BJ (cell line): ENCODE measurements at regions not wholly inside any gene's neighbourhood (a gene's known extent, or its start where the extent isn't known, plus 50 kb on each side); places are given as distances from the start of the nearest gene placed in this dataset.

Experiments
- CTCF ChIA-PET: fragments of 350-600 bp; formaldehyde crosslinking; extraction: SDS; loops from one replicate; lab custom pipeline; 2021; ENCODE audit warnings: antibody characterized with exemption, inconsistent platforms; lab: Yijun Ruan, JAX
- POLR2A ChIA-PET: fragments of 300-600 bp; sonication (Branson Sonifier 250); formaldehyde crosslinking; extraction: SDS; loops from one replicate; lab custom pipeline; 2021; ENCODE audit warnings: antibody characterized with exemption; lab: Charles Lee
- DNase-seq: peaks from one replicate; pipeline ENCODE4 v3.0.0-alpha.2; 2011; ENCODE audit warnings: low read depth
- H3K27me3 ChIP-seq: 2 replicates; pipeline ENCODE4 v1.6.0; 2011; ENCODE audit warnings: low read length; ENCODE audit not compliant: control insufficient read depth, insufficient read depth
- H3K36me3 ChIP-seq: 2 replicates; pipeline ENCODE4 v1.5.1; 2011; ENCODE audit warnings: low read length; ENCODE audit not compliant: control insufficient read depth, insufficient read depth
- H3K4me3 ChIP-seq: 2 replicates; pipeline ENCODE4 v1.5.1; 2011; ENCODE audit warnings: low read depth, mild to moderate bottlenecking, control low read depth, low read length
- TF ChIP-seq, protein P1 (sequence below): IDR thresholded peaks from 2 replicates; pipeline ENCODE4 v1.5.1; 2011; ENCODE audit warnings: low read depth, mild to moderate bottlenecking, control low read depth, inconsistent platforms, low read length, moderate library complexity; ENCODE audit not compliant: insufficient read depth

DNA sequence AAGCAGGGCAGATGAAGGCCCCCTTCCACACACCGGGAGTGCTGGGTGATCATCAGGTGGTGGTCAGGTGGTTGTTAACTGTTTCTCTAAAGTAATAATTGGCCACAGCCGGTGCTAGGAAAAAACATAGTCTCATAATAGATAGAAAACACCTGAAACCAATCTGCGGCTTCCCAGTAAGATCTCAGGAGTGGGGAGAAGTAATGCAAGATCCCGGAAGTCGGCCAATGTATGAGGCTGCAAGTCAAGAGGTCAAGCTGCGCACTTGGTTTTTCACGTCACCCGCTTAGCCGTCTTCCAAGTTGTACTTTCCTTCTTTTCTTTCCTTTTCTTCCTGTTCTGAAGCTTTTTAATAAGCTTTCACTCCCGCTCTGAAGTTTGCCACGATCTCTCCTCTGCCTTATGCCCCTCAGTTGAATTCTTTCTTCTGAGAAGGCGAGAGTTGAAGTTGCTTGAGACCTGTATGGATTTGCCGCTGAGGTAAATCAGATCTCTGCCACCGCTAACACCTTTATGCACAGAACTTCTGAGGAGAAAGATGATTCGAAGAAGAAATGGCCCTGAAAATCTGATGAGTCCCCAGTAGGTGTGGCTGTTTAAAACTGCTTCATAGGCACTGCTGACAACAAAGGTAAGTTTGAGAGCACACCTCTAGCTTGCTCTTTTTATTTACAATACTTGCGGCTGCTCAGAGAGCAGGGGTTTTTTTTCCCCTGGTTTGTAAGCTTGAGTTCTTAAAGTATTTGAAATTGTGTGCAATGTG, 406.6 kb downstream of the FAM170A start:
- Histone ChIP-seq H3K36me3 (no peaks in the 10 kb centered on the region), H3K27me3 (no peaks in the 10 kb centered on the region), H3K4me3 (no peak overlapping the region)
- DNase-seq = no peak
- ChIA-PET CTCF (no interaction called here), POLR2A (interaction anchor here (0.6 kb wide), 1 partner anchor 658 kb away, joined by 4 read pairs; no protein-coding TSS in a partner anchor)
- TF ChIP-seq, protein P1, sequence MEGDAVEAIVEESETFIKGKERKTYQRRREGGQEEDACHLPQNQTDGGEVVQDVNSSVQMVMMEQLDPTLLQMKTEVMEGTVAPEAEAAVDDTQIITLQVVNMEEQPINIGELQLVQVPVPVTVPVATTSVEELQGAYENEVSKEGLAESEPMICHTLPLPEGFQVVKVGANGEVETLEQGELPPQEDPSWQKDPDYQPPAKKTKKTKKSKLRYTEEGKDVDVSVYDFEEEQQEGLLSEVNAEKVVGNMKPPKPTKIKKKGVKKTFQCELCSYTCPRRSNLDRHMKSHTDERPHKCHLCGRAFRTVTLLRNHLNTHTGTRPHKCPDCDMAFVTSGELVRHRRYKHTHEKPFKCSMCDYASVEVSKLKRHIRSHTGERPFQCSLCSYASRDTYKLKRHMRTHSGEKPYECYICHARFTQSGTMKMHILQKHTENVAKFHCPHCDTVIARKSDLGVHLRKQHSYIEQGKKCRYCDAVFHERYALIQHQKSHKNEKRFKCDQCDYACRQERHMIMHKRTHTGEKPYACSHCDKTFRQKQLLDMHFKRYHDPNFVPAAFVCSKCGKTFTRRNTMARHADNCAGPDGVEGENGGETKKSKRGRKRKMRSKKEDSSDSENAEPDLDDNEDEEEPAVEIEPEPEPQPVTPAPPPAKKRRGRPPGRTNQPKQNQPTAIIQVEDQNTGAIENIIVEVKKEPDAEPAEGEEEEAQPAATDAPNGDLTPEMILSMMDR = no peak

DNA sequence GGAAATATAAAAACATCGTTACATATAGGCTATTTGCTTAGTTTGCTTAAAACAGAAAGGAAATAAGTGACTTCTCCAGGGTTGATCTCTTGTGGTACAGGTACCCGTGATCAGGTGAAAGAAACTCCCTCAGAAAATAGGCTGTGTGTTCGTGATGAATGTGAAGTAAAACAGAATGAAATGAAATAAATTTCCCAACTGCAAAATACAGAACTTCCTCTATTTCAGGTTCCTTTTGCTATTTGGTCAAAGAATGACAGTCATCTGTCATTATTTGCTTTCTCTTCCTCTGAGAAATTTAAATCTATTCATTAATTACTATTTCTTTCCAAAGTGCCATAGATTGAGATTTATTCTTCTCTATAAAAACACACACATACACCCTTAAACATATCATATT, 408.1 kb downstream of the FAM170A start:
- POLR2A ChIA-PET = no interaction called here

DNA sequence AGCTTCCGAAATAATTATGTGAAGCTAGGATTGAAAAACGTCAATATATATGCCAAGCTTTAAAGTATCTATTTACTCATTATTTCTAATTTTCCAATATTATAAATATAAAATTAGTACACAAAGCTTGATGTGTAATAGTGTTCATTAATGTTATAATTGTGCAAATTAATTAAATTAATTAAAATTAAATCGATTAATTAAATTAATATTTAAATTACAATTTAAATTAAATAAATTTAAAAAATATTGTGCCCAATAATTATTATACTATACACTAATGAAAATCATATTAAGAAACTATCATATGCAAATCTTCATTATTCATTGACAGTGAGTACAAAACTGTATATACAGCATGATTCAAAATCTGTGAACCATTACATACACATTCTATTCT, 409.8 kb downstream of the FAM170A start:
- H3K4me3 ChIP-seq = no peak overlapping the region
- POLR2A ChIA-PET = no interaction called here
- TF ChIP-seq, protein P1 = no peak
- CTCF ChIA-PET = no interaction called here
- DNase-seq = no peak
- H3K36me3 ChIP-seq = no peaks in the 10 kb centered on the region
- H3K27me3 ChIP-seq = no peaks in the 10 kb centered on the region

More for the DNA sequence above, 408.1 kb downstream of the FAM170A start:
- no peaks in the 10 kb centered on the region for H3K36me3 ChIP-seq
- no peak overlapping the region for H3K4me3 ChIP-seq
- TF ChIP-seq, protein P1 = no peak
- no peaks in the 10 kb centered on the region for H3K27me3 ChIP-seq
- CTCF ChIA-PET = no interaction called here
- no peak for DNase-seq

DNA sequence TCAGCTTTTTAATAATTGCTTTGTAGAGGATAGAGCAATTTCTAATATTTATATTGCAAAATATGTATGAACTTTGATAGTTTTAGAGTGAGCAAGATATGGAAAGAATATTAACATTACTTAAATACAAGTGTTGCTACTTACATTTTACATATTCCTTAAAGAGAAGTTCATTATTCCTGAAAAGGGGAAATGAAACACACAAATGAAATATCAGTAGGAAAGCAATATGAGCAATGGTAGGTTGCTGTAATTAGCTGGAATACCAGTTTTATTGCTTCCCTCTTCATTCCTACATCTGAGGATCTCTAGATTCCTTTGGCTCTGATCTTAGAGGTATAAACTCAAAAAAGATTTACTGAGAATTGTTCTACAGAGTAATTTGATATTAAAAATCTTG, 414.1 kb downstream of the FAM170A start:
- Histone ChIP-seq H3K4me3 (no peak overlapping the region), H3K27me3 (no peaks in the 10 kb centered on the region), H3K36me3 (no peaks in the 10 kb centered on the region)
- TF ChIP-seq, protein P1 = no peak
- POLR2A ChIA-PET = no interaction called here
- CTCF ChIA-PET = no interaction called here
- no peak for DNase-seq

DNA sequence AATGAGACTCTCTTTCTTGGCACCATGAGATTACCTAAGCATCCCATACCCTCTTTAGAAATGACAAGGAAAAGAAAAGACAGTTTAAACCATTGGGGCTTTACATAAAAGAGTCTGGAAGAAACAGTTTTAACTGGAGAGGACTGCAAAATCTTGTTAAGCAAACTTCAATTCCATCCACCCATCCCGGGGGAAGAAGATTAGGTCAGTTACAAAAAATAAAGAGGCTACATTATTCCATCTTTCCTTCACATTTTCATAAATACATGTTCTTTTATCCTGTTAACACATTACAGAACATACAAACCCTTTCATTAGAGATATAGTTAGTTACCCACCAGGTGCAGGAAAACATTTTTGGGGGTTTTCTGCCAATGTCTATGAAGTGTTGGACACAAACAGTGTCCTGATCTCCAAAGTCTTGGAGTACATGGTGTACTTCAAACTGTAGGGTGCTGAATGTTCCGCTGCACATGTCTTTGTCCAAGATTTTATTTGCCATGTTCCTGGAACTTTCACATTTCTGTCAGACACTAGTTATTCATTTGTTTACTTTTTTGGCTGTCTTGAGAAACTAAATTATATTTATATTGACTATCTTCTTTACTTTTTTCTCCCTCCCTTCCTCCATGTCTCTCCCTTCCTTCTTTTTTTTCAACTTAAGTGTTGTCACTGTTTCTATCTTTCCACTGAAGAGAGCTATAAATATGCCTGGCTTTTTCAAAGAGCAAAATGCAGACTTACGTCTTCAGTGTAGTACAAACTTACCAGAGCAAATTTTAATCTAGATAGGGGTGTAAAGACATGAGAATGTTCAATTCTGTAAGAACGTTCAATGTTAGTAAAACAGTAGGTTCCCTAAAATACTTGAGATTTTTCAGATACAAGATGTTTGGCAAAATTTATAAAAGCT, 410.9 kb upstream of the PRR16 start:
- no peaks in the 10 kb centered on the region for H3K27me3 ChIP-seq
- TF ChIP-seq, protein P1 = no peak
- ChIA-PET CTCF (no interaction called here), POLR2A (no interaction called here)
- no peak for DNase-seq
- H3K4me3 ChIP-seq = no peak overlapping the region
- H3K36me3 ChIP-seq = no peaks in the 10 kb centered on the region
